ENCODE measurements at regions not wholly inside any gene's neighbourhood (a gene's known extent, or its start where the extent isn't known, plus 50 kb on each side); places are given as distances from the start of the nearest gene placed in this dataset.

GRCh38 chr7:92992483-92992882, 125.3 kb downstream of the SAMD9 start:
- Histone ChIP-seq H3K9me3 (ENCODE audit: low read length) (no peaks in the 10 kb centered on the region), H3K4me1 (ENCODE audit: insufficient read depth, low read length) (no peaks in the 10 kb centered on the region), H3K36me3 (ENCODE audit: insufficient read depth, low read length) (no peaks in the 10 kb centered on the region), H3K27ac (ENCODE audit: low read depth, low read length) (no peak overlapping the region), H3K4me3 (ENCODE audit: low read depth in 1 of 2, low read length in 2 of 2) (no peak overlapping the region), H3K9ac (ENCODE audit: low read length) (no peak overlapping the region), H3K27me3 (ENCODE audit: control insufficient read depth in 1 of 2, insufficient read depth in 2 of 2, low read length in 2 of 2) (no peaks in the 10 kb centered on the region)

- no peak overlapping the region for H3K9ac ChIP-seq (ENCODE audit: low read length)
- H3K9me3 ChIP-seq (ENCODE audit: low read length), result no peaks in the 10 kb centered on the region
- H3K27ac ChIP-seq (ENCODE audit: low read depth, low read length), result no peak overlapping the region
- no peak overlapping the region for H3K4me3 ChIP-seq (ENCODE audit: low read depth in 1 of 2, low read length in 2 of 2)
- H3K4me1 ChIP-seq (ENCODE audit: insufficient read depth, low read length), result no peaks in the 10 kb centered on the region
- H3K36me3 ChIP-seq (ENCODE audit: insufficient read depth, low read length), result no peaks in the 10 kb centered on the region
- H3K27me3 ChIP-seq (ENCODE audit: control insufficient read depth in 1 of 2, insufficient read depth in 2 of 2, low read length in 2 of 2), result no peaks in the 10 kb centered on the region
Measured at GRCh38 chr7:92991190-92991589, 126.6 kb downstream of the SAMD9 start.

- Histone ChIP-seq H3K36me3 (ENCODE audit: insufficient read depth, low read length) (no peaks in the 10 kb centered on the region), H3K27me3 (ENCODE audit: control insufficient read depth in 1 of 2, insufficient read depth in 2 of 2, low read length in 2 of 2) (no peaks in the 10 kb centered on the region), H3K4me3 (ENCODE audit: low read depth in 1 of 2, low read length in 2 of 2) (no peak overlapping the region), H3K27ac (ENCODE audit: low read depth, low read length) (no peak overlapping the region), H3K9ac (ENCODE audit: low read length) (no peak overlapping the region), H3K9me3 (ENCODE audit: low read length) (no peaks in the 10 kb centered on the region), H3K4me1 (ENCODE audit: insufficient read depth, low read length) (no peaks in the 10 kb centered on the region)
Measured at GRCh38 chr7:92988941-92989545, 128.7 kb downstream of the SAMD9 start.

- Histone ChIP-seq H3K4me3 (ENCODE audit: low read depth in 1 of 2, low read length in 2 of 2) (no peak overlapping the region), H3K27me3 (ENCODE audit: control insufficient read depth in 1 of 2, insufficient read depth in 2 of 2, low read length in 2 of 2) (no peaks in the 10 kb centered on the region), H3K9me3 (ENCODE audit: low read length) (no peaks in the 10 kb centered on the region), H3K36me3 (ENCODE audit: insufficient read depth, low read length) (no peaks in the 10 kb centered on the region), H3K27ac (ENCODE audit: low read depth, low read length) (no peak overlapping the region), H3K9ac (ENCODE audit: low read length) (no peak overlapping the region), H3K4me1 (ENCODE audit: insufficient read depth, low read length) (no peaks in the 10 kb centered on the region)
Measured at GRCh38 chr7:92988051-92988450, 129.7 kb downstream of the SAMD9 start.

GRCh38 chr7:92987538-92987937, 130.2 kb downstream of the SAMD9 start:
- no peak overlapping the region for H3K9ac ChIP-seq (ENCODE audit: low read length)
- H3K36me3 ChIP-seq (ENCODE audit: insufficient read depth, low read length), result no peaks in the 10 kb centered on the region
- no peaks in the 10 kb centered on the region for H3K9me3 ChIP-seq (ENCODE audit: low read length)
- no peak overlapping the region for H3K4me3 ChIP-seq (ENCODE audit: low read depth in 1 of 2, low read length in 2 of 2)
- no peaks in the 10 kb centered on the region for H3K27me3 ChIP-seq (ENCODE audit: control insufficient read depth in 1 of 2, insufficient read depth in 2 of 2, low read length in 2 of 2)
- H3K4me1 ChIP-seq (ENCODE audit: insufficient read depth, low read length), result no peaks in the 10 kb centered on the region
- H3K27ac ChIP-seq (ENCODE audit: low read depth, low read length), result no peak overlapping the region

- Histone ChIP-seq H3K27me3 (ENCODE audit: control insufficient read depth in 1 of 2, insufficient read depth in 2 of 2, low read length in 2 of 2) (no peaks in the 10 kb centered on the region), H3K27ac (ENCODE audit: low read depth, low read length) (no peak overlapping the region), H3K36me3 (ENCODE audit: insufficient read depth, low read length) (no peaks in the 10 kb centered on the region), H3K9me3 (ENCODE audit: low read length) (no peaks in the 10 kb centered on the region), H3K4me3 (ENCODE audit: low read depth in 1 of 2, low read length in 2 of 2) (no peak overlapping the region), H3K4me1 (ENCODE audit: insufficient read depth, low read length) (no peaks in the 10 kb centered on the region), H3K9ac (ENCODE audit: low read length) (no peak overlapping the region)
Measured at GRCh38 chr7:92987095-92987494, 130.7 kb downstream of the SAMD9 start.

GRCh38 chr7:92982928-92983327, 134.9 kb downstream of the SAMD9 start:
- H3K4me1 ChIP-seq (ENCODE audit: insufficient read depth, low read length), result no peaks in the 10 kb centered on the region
- no peaks in the 10 kb centered on the region for H3K27me3 ChIP-seq (ENCODE audit: control insufficient read depth in 1 of 2, insufficient read depth in 2 of 2, low read length in 2 of 2)
- H3K4me3 ChIP-seq (ENCODE audit: low read depth in 1 of 2, low read length in 2 of 2), result no peak overlapping the region
- no peak overlapping the region for H3K9ac ChIP-seq (ENCODE audit: low read length)
- no peaks in the 10 kb centered on the region for H3K36me3 ChIP-seq (ENCODE audit: insufficient read depth, low read length)
- H3K27ac ChIP-seq (ENCODE audit: low read depth, low read length), result no peak overlapping the region
- no peaks in the 10 kb centered on the region for H3K9me3 ChIP-seq (ENCODE audit: low read length)

GRCh38 chr7:92976931-92977330, 140.6 kb upstream of the CDK6 start:
- H3K9me3 ChIP-seq (ENCODE audit: low read length), result no peaks in the 10 kb centered on the region
- no peaks in the 10 kb centered on the region for H3K27me3 ChIP-seq (ENCODE audit: control insufficient read depth in 1 of 2, insufficient read depth in 2 of 2, low read length in 2 of 2)
- H3K36me3 ChIP-seq (ENCODE audit: insufficient read depth, low read length), result no peaks in the 10 kb centered on the region
- H3K27ac ChIP-seq (ENCODE audit: low read depth, low read length), result no peak overlapping the region
- no peak overlapping the region for H3K9ac ChIP-seq (ENCODE audit: low read length)
- H3K4me3 ChIP-seq (ENCODE audit: low read depth in 1 of 2, low read length in 2 of 2), result no peak overlapping the region
- no peaks in the 10 kb centered on the region for H3K4me1 ChIP-seq (ENCODE audit: insufficient read depth, low read length)

- Histone ChIP-seq H3K36me3 (ENCODE audit: insufficient read depth, low read length) (no peaks in the 10 kb centered on the region), H3K27ac (ENCODE audit: low read depth, low read length) (no peak overlapping the region), H3K4me3 (ENCODE audit: low read depth in 1 of 2, low read length in 2 of 2) (no peak overlapping the region), H3K9me3 (ENCODE audit: low read length) (no peaks in the 10 kb centered on the region), H3K27me3 (ENCODE audit: control insufficient read depth in 1 of 2, insufficient read depth in 2 of 2, low read length in 2 of 2) (no peaks in the 10 kb centered on the region), H3K9ac (ENCODE audit: low read length) (no peak overlapping the region), H3K4me1 (ENCODE audit: insufficient read depth, low read length) (no peaks in the 10 kb centered on the region)
Measured at GRCh38 chr7:92973974-92974373, 137.6 kb upstream of the CDK6 start.

GRCh38 chr7:92973293-92973731, 136.9 kb upstream of the CDK6 start:
- H3K4me3 ChIP-seq (ENCODE audit: low read depth in 1 of 2, low read length in 2 of 2), result no peak overlapping the region
- no peaks in the 10 kb centered on the region for H3K9me3 ChIP-seq (ENCODE audit: low read length)
- no peaks in the 10 kb centered on the region for H3K27me3 ChIP-seq (ENCODE audit: control insufficient read depth in 1 of 2, insufficient read depth in 2 of 2, low read length in 2 of 2)
- H3K4me1 ChIP-seq (ENCODE audit: insufficient read depth, low read length), result no peaks in the 10 kb centered on the region
- H3K36me3 ChIP-seq (ENCODE audit: insufficient read depth, low read length), result no peaks in the 10 kb centered on the region
- H3K27ac ChIP-seq (ENCODE audit: low read depth, low read length), result no peak overlapping the region
- no peak overlapping the region for H3K9ac ChIP-seq (ENCODE audit: low read length)

- Histone ChIP-seq H3K4me3 (ENCODE audit: low read depth in 1 of 2, low read length in 2 of 2) (no peak overlapping the region), H3K27me3 (ENCODE audit: control insufficient read depth in 1 of 2, insufficient read depth in 2 of 2, low read length in 2 of 2) (no peaks in the 10 kb centered on the region), H3K4me1 (ENCODE audit: insufficient read depth, low read length) (no peaks in the 10 kb centered on the region), H3K9ac (ENCODE audit: low read length) (no peak overlapping the region), H3K9me3 (ENCODE audit: low read length) (no peaks in the 10 kb centered on the region), H3K36me3 (ENCODE audit: insufficient read depth, low read length) (no peaks in the 10 kb centered on the region), H3K27ac (ENCODE audit: low read depth, low read length) (no peak overlapping the region)
Measured at GRCh38 chr7:92972441-92972840, 136.1 kb upstream of the CDK6 start.

- H3K9me3 ChIP-seq (ENCODE audit: low read length), result no peaks in the 10 kb centered on the region
- no peaks in the 10 kb centered on the region for H3K4me1 ChIP-seq (ENCODE audit: insufficient read depth, low read length)
- no peak overlapping the region for H3K4me3 ChIP-seq (ENCODE audit: low read depth in 1 of 2, low read length in 2 of 2)
- H3K9ac ChIP-seq (ENCODE audit: low read length), result no peak overlapping the region
- H3K36me3 ChIP-seq (ENCODE audit: insufficient read depth, low read length), result no peaks in the 10 kb centered on the region
- no peak overlapping the region for H3K27ac ChIP-seq (ENCODE audit: low read depth, low read length)
- no peaks in the 10 kb centered on the region for H3K27me3 ChIP-seq (ENCODE audit: control insufficient read depth in 1 of 2, insufficient read depth in 2 of 2, low read length in 2 of 2)
Measured at GRCh38 chr7:92969061-92969460, 132.7 kb upstream of the CDK6 start.

Data from muscle layer of colon (tissue), 2 donors.